Cardiac fibroblast (primary cell): ENCODE measurements at regions not wholly inside any gene's neighbourhood (a gene's known extent, or its start where the extent isn't known, plus 50 kb on each side); places are given as distances from the start of the nearest gene placed in this dataset.
A peak's percentile ranks its signal among the peaks of the same experiment; 100 is the strongest.
"Not testable (repeated sequence)": the region's sequence is repeated elsewhere in the genome, so short reads cannot be mapped to it uniquely, and the experiment has no call there.

ENCODE experiments used
- DNase-seq, 2 donors: peaks; one replicate each; pipeline versions ENCODE4 v3.0.0 to v3.0.0-alpha.2; 2010; ENCODE audit warnings: low read depth in 2 of 2
- H3K4me3 ChIP-seq, 2 donors: replicated peaks in 1 of 2; 1 replicate in 1 of 2; 2 replicates in 1 of 2; pipeline ENCODE4 v1.5.1; 2011; ENCODE audit warnings: low read depth in 2 of 2, low read length in 2 of 2, mild to moderate bottlenecking in 2 of 2, moderate library complexity in 1 of 2
- TF ChIP-seq, protein P1 (sequence below): IDR thresholded peaks from one replicate; pipeline ENCODE4 v1.5.1; 2011; ENCODE audit warnings: low read depth, mild to moderate bottlenecking, low read length, inconsistent platforms

- no peak for DNase-seq
- H3K4me3 ChIP-seq, result no peak overlapping the region
- TF ChIP-seq, protein P1, sequence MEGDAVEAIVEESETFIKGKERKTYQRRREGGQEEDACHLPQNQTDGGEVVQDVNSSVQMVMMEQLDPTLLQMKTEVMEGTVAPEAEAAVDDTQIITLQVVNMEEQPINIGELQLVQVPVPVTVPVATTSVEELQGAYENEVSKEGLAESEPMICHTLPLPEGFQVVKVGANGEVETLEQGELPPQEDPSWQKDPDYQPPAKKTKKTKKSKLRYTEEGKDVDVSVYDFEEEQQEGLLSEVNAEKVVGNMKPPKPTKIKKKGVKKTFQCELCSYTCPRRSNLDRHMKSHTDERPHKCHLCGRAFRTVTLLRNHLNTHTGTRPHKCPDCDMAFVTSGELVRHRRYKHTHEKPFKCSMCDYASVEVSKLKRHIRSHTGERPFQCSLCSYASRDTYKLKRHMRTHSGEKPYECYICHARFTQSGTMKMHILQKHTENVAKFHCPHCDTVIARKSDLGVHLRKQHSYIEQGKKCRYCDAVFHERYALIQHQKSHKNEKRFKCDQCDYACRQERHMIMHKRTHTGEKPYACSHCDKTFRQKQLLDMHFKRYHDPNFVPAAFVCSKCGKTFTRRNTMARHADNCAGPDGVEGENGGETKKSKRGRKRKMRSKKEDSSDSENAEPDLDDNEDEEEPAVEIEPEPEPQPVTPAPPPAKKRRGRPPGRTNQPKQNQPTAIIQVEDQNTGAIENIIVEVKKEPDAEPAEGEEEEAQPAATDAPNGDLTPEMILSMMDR, result no peak
Measured at GRCh38 chr1:90348934-90349333, 354.0 kb downstream of the ZNF326 start.

- DNase-seq, result not testable (repeated sequence)
Measured at GRCh38 chr1:90348459-90348858, 353.5 kb downstream of the ZNF326 start.

DNA sequence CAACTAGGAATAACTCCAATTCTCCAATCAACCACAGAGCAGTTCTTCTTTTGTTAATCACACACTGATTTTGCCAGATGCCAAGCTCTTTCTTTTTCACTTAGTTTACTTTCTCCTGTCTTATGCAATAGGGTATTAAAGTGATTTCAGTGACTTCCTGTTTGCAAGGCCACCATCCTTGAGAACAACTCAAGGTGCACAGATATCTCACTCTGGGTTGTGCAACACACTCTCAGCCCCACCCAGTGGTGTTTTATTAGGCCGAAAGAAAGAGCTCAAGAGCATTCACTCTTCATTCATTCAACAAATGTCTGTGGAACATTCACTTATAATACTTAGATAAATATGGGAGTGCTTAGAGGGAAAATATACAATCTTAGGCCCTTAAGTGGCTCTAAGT lies 352.5 kb downstream of the ZNF326 start:
- no peak overlapping the region for H3K4me3 ChIP-seq
- TF ChIP-seq, protein P1, result no peak
- DNase-seq, result no peak

More at GRCh38 chr1:90348459-90348858, 353.5 kb downstream of the ZNF326 start:
- H3K4me3 ChIP-seq, result not testable (repeated sequence)

DNA sequence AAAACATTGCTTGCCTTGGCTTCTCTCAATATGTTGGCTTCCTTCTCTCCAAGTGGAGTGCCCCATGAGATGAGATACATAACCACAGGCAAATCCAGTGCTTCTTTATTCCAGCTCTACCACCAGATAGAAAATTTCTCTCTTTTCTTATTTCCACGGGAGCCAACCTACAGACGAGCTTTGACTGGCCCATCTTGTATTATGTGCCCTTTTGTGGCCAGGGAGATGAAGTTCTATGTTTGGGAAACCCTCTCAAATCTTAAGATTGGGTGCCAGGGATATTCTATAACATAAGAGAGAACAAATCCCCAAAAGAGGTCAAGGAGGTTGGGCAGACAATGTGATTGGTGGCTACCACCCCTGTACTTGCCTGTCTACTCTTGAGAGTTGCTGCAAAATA lies 351.8 kb downstream of the ZNF326 start:
- TF ChIP-seq, protein P1, result no peak
- no peak overlapping the region for H3K4me3 ChIP-seq
- no peak for DNase-seq

DNA sequence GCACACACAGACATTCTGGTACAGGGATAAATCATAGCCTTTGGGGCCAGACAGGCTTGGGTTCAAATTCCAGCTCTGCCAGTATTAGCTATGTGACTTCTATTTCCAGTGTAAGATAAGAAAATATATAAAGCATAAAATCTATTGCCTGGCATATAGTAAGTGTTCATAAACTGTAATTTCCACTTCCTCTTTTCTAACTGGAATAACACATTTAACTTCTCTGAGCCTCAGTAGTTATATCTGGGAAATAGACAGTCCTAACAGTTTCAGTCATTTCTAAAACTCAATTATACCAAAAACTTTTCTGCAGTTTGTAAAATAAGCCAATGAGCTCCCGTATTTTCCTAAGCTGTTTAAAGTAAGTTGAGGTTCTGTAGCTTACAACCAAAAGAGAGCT lies 351.4 kb downstream of the ZNF326 start:
- H3K4me3 ChIP-seq, result no peak overlapping the region
- DNase-seq, result no peak
- TF ChIP-seq, protein P1, result no peak

DNA sequence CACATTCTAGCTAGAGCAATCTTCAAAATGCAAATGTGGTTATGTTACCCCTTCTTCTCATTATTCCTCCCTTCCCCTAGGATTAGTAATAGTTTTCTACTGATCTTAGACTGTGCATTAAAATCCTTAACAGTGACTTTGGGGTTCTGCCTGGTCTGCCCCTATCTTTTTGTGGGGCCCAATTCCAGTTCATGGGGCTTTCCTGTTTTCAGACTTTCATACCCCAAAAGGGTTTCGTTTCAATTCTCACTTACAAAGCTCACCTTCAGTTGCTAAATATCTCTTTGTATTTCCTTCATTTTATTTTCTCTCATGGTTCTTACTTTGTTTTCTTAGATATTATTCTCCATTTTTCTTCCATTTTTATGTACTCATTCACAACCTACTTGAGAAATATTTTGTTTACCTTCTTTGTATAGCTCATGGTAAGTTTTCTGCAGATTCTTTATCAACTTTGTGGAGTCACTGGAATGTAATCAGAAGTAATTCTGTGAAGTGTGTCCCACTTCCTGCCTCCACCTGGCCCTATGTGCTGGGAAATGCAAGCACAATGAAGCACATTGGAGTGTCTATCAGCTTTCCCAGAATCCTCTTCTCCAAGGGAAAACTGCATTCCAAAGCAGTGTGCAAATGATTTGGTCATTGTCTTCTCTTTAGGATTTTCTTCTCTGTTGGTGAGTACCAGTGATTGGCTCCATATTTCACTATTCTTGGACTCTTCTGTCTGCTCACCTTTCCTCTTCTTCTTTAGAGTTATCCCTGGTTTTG lies 350.2 kb downstream of the ZNF326 start:
- TF ChIP-seq, protein P1, result no peak
- DNase-seq, result peak in 1 of 2 donors; percentile 0
- no peak overlapping the region for H3K4me3 ChIP-seq

DNA sequence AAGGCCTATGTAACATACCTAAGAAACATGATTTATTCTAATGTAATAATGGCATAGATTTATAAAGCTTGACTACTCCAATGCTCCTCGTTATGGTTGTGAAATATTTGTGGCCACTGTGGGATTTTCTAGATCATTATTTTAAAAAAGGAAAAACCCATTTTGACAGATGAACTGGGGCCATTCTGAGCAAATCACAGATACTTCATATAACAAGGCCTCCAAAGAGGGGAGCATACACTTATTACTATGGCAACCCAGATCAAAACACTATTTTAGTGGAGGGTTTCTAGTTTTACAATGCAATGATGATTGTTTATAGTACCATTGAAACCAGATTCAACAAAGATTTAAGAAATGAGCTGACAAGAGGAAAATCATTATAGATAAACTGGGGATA lies 346.6 kb downstream of the ZNF326 start:
- no peak for DNase-seq
- no peak overlapping the region for H3K4me3 ChIP-seq

More for the DNA sequence above, 346.6 kb downstream of the ZNF326 start:
- TF ChIP-seq, protein P1, result no peak
